ENCODE measurements at regions not wholly inside any gene's neighbourhood (a gene's known extent, or its start where the extent isn't known, plus 50 kb on each side); places are given as distances from the start of the nearest gene placed in this dataset.

DNA sequence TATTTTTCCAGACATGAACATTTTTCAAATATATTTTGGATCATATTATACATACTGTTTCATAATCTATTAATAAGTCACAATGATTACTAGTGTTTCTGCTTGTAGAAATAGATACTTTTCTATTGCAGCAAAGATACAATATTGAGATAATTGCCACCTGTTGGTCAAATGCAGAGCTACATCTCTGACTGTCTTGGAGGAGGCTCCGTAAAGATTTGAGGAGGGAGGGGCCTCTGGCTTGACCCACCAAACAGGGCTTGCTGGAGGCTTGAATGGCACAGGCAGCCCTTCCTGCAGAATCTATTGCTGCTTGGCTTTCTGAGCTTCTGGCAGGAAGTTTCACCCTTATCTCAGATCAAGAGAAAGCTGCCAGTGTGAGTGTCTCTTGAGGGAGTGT is 99.3 kb upstream of the ARMCX2 start:
- TF ChIP-seq, protein P1, sequence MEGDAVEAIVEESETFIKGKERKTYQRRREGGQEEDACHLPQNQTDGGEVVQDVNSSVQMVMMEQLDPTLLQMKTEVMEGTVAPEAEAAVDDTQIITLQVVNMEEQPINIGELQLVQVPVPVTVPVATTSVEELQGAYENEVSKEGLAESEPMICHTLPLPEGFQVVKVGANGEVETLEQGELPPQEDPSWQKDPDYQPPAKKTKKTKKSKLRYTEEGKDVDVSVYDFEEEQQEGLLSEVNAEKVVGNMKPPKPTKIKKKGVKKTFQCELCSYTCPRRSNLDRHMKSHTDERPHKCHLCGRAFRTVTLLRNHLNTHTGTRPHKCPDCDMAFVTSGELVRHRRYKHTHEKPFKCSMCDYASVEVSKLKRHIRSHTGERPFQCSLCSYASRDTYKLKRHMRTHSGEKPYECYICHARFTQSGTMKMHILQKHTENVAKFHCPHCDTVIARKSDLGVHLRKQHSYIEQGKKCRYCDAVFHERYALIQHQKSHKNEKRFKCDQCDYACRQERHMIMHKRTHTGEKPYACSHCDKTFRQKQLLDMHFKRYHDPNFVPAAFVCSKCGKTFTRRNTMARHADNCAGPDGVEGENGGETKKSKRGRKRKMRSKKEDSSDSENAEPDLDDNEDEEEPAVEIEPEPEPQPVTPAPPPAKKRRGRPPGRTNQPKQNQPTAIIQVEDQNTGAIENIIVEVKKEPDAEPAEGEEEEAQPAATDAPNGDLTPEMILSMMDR (IDR thresholded peaks at IDR 0.05) = peak; percentile 70
- no peak for TF ChIP-seq EZH2 (IDR thresholded peaks at IDR 0.05; ENCODE audit: borderline replicate concordance, insufficient read depth, low read depth, low read length, poor library complexity, severe bottlenecking)
